BJ (cell line): ENCODE measurements at regions not wholly inside any gene's neighbourhood (a gene's known extent, or its start where the extent isn't known, plus 50 kb on each side); places are given as distances from the start of the nearest gene placed in this dataset.
"Not testable (repeated sequence)": the region's sequence is repeated elsewhere in the genome, so short reads cannot be mapped to it uniquely, and the experiment has no call there.

Experiments used
- CTCF ChIA-PET: fragments of 350-600 bp; formaldehyde crosslinking; extraction: SDS; loops from one replicate; lab custom pipeline; 2021; ENCODE audit warnings: antibody characterized with exemption, inconsistent platforms; lab: Yijun Ruan, JAX
- POLR2A ChIA-PET: fragments of 300-600 bp; sonication (Branson Sonifier 250); formaldehyde crosslinking; extraction: SDS; loops from one replicate; lab custom pipeline; 2021; ENCODE audit warnings: antibody characterized with exemption; lab: Charles Lee
- DNase-seq: peaks from one replicate; pipeline ENCODE4 v3.0.0-alpha.2; 2011; ENCODE audit warnings: low read depth
- H3K27me3 ChIP-seq: 2 replicates; pipeline ENCODE4 v1.6.0; 2011; ENCODE audit warnings: low read length; ENCODE audit not compliant: control insufficient read depth, insufficient read depth
- H3K36me3 ChIP-seq: 2 replicates; pipeline ENCODE4 v1.5.1; 2011; ENCODE audit warnings: low read length; ENCODE audit not compliant: control insufficient read depth, insufficient read depth
- H3K4me3 ChIP-seq: 2 replicates; pipeline ENCODE4 v1.5.1; 2011; ENCODE audit warnings: low read depth, mild to moderate bottlenecking, control low read depth, low read length
- TF ChIP-seq, protein P1 (sequence below): IDR thresholded peaks from 2 replicates; pipeline ENCODE4 v1.5.1; 2011; ENCODE audit warnings: low read depth, mild to moderate bottlenecking, control low read depth, inconsistent platforms, low read length, moderate library complexity; ENCODE audit not compliant: insufficient read depth

DNA sequence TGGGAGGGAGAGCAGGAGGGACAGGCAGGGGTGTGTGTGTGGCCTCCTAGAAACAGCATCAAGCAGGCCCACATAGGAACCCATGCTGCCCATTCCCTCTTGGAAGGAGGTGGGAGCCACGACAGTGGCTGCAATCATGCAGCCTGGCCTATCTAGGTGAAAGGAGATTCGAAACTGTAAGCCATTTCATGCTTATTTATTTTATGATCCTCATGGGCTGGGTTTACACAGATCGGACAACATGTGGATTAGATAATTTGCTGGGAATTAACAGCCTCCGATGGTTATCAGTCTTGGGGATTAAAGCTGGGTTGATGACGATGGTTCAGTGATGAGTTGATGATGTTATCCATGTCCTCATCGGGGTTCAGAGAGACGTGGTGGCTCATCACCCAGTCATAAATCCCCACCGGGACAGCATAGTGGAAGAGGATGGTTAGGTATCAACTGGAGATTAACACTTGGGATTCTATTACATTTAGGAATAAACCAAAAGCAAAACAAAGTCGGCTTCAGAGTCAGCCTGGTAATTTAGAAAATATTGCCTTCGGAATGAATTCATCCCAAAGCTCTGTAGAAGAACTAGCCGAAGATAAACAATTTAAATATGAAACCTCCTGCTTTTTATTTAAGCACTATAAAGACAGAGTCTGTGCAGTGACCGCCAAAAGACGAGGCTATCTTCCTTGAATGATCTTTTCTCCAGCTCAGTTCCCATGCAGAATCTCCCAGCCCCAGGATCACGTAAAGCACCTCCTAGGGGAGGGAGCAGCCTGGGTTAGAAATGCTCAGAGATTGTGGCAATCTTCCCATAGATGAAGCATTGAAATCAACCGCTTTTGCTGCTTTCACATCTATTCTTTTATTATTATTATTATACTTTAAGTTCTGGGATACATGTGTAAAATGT is 252.8 kb downstream of the FOXD2 start:
- no peak overlapping the region for H3K4me3 ChIP-seq
- H3K36me3 ChIP-seq = no peaks in the 10 kb centered on the region
- TF ChIP-seq, protein P1, sequence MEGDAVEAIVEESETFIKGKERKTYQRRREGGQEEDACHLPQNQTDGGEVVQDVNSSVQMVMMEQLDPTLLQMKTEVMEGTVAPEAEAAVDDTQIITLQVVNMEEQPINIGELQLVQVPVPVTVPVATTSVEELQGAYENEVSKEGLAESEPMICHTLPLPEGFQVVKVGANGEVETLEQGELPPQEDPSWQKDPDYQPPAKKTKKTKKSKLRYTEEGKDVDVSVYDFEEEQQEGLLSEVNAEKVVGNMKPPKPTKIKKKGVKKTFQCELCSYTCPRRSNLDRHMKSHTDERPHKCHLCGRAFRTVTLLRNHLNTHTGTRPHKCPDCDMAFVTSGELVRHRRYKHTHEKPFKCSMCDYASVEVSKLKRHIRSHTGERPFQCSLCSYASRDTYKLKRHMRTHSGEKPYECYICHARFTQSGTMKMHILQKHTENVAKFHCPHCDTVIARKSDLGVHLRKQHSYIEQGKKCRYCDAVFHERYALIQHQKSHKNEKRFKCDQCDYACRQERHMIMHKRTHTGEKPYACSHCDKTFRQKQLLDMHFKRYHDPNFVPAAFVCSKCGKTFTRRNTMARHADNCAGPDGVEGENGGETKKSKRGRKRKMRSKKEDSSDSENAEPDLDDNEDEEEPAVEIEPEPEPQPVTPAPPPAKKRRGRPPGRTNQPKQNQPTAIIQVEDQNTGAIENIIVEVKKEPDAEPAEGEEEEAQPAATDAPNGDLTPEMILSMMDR = no peak
- CTCF ChIA-PET = no interaction called here
- no peak for DNase-seq
- POLR2A ChIA-PET = no interaction called here
- peaks cover 8% of the 10 kb centered on the region; the same call in 1 of the 2 replicates for H3K27me3 ChIP-seq

DNA sequence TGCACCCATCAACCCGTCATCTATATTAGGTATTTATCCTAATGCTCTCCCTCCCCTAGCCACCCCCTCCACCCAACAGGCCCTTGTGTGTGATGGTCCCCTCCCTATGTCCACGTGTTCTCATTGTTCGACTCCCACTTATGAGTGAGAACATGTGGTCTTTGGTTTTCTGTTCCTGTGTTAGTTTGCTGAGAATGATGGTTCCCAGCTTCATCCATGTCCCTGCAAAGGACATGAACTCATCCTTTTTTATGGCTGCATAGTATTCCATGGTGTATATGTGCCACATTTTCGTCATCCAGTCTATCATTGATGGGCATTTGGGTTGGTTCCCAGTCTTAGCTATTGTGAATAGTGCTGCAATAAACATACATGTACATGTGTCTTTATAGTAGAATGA is 253.4 kb downstream of the FOXD2 start:
- H3K36me3 ChIP-seq, H3K4me3 ChIP-seq, CTCF ChIA-PET, DNase-seq, POLR2A ChIA-PET, H3K27me3 ChIP-seq: not testable (repeated sequence)

DNA sequence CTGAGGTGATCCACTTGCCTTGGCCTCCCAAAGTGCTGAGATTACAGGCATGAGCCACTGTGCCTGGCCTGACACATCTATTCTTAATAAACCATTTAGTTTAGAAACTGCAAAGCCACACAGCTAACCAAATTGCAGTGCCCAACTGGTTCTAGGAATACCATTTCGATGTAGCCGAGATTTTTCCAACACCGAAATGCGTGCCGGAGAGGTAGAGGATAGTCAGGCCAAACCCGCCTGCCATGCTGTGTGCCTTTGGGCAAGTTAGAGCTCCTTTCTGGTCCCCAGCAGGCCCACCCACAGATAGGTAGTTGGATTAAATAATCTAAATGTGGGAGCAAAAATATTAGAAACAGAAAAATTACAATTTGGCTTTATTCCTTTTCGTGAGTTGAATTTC is 254.4 kb downstream of the FOXD2 start:
- ChIA-PET POLR2A (no interaction called here), CTCF (no interaction called here)
- peaks cover 6% of the 10 kb centered on the region; the same call in 1 of the 2 replicates for H3K27me3 ChIP-seq
- TF ChIP-seq, protein P1 = no peak
- no peak overlapping the region for H3K4me3 ChIP-seq
- no peaks in the 10 kb centered on the region for H3K36me3 ChIP-seq
- no peak for DNase-seq

DNA sequence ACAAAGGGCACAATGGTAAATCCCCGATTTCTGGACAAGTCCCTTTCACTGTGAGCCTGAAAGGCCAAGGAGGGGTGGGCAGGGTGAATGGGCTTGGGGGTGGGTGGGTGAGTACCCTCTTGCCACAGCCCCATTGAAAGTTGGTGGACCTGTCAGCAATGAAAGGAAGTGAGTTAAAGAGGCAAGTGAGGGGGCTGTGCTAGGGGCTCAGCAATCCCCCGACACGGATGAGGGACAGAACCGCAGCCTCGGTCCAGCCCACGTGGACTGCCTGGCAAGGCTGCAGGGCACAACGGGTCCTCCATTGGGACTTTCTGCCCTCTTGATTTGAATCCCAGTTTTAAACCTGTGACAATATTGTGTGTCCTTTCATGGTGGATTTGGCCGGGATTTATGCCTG is 255.3 kb downstream of the FOXD2 start:
- Histone ChIP-seq H3K4me3 (no peak overlapping the region), H3K36me3 (no peaks in the 10 kb centered on the region), H3K27me3 (peaks cover 4% of the 10 kb centered on the region; the same call in 1 of the 2 replicates)
- TF ChIP-seq, protein P1 = no peak
- ChIA-PET CTCF (no interaction called here), POLR2A (no interaction called here)
- no peak for DNase-seq

DNA sequence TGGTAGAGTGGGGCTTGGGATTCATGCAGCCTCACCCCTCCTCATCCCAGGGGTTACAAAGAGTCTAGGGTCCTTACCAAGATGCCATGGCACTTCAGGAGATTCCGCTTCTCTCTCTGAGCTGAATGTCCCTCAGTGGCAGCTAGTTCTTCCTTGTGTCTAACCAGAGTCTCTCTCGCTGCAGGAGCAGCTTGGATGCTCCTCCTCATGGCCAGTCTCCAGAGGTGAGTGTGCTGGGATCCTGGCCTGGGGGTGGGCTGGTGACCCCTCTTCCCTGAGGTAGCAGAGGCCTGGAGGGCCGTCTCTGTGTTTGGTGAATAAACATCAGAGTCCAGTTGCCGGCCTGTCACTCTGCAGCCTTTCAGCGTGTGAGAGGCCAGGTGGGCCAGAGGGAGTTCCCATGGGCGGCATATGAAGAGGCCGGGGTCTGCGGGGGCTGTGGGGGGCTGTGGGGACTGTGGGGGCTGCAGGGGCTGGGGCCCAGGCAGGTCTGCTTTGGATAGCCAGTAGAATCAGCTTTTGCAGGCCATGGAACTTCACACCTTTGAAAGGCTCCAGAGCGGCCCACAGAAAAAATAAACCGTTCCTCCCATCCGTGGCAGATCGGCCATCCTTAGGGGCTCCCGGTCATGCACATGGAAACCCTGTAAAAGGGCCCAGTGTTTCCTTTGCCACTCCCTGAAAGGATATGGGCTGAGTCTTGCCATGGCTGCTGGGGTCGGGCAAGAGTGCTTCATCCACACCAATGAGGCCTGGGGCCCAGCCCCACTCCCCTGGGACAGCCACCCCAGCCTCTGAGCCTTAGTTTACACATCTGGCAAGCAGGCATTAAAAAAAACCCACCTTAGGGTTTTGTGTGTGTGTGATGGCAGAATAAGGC is 256.4 kb downstream of the FOXD2 start:
- TF ChIP-seq, protein P1 = no peak
- Histone ChIP-seq H3K27me3 (peaks cover 2% of the 10 kb centered on the region; the same call in 1 of the 2 replicates), H3K36me3 (no peaks in the 10 kb centered on the region), H3K4me3 (no peak overlapping the region)
- CTCF ChIA-PET = interaction anchor here (1.4 kb wide), 1 partner anchor 258 kb away, joined by 6 read pairs; no protein-coding TSS in a partner anchor
- POLR2A ChIA-PET = no interaction called here
- no peak for DNase-seq
